Karpas-422 (cell line): ENCODE measurements at regions not wholly inside any gene's neighbourhood (a gene's known extent, or its start where the extent isn't known, plus 50 kb on each side); places are given as distances from the start of the nearest gene placed in this dataset.

Source experiments
- DNase-seq: peaks from one replicate; pipeline ENCODE4 v3.0.0-alpha.2; 2015
- H2AFZ ChIP-seq: fragments of 200-600 bp; sonication (generic); 2 replicates; pipeline ENCODE4 v1.6.1; 2014; ENCODE audit warnings: antibody characterized with exemption, low read length, mixed read lengths
- H3K27ac ChIP-seq: fragments of 200-600 bp; sonication (generic); 2 replicates; pipeline ENCODE4 v1.5.1; 2014; ENCODE audit warnings: mild to moderate bottlenecking, low read length, moderate library complexity
- H3K27me3 ChIP-seq: fragments of 200-600 bp; sonication (generic); 2 replicates; pipeline ENCODE4 v1.6.1; 2014; ENCODE audit warnings: low read length, mixed read lengths
- H3K36me3 ChIP-seq: fragments of 200-600 bp; sonication (generic); 2 replicates; pipeline ENCODE4 v1.6.1; 2014; ENCODE audit warnings: low read length, mixed read lengths; ENCODE audit not compliant: insufficient read depth
- H3K4me1 ChIP-seq: fragments of 200-600 bp; sonication (generic); 2 replicates; pipeline ENCODE4 v1.6.1; 2014; ENCODE audit warnings: mild to moderate bottlenecking, low read length, mixed read lengths
- H3K4me2 ChIP-seq: fragments of 200-600 bp; sonication (generic); 2 replicates; pipeline ENCODE4 v1.6.1; 2014; ENCODE audit warnings: low read length, low read depth, mild to moderate bottlenecking; ENCODE audit not compliant: poor library complexity, severe bottlenecking
- H3K4me3 ChIP-seq: fragments of 200-600 bp; sonication (generic); 2 replicates; pipeline ENCODE4 v1.5.1; 2014; ENCODE audit warnings: mild to moderate bottlenecking, antibody characterized with exemption, low read length, mixed read lengths
- H3K79me2 ChIP-seq: fragments of 200-600 bp; sonication (generic); 2 replicates; pipeline ENCODE4 v1.6.1; 2014; ENCODE audit warnings: mild to moderate bottlenecking, low read length, mixed read lengths
- H3K9ac ChIP-seq: fragments of 200-600 bp; sonication (generic); 2 replicates; pipeline ENCODE4 v1.6.0; 2014; ENCODE audit warnings: low read length
- H3K9me2 ChIP-seq: fragments of 200-600 bp; sonication (generic), shearing (Covaris generic); replicated peaks from 2 replicates; pipeline ENCODE4 v1.6.0; 2014; ENCODE audit warnings: mild to moderate bottlenecking, low read length, moderate library complexity; ENCODE audit not compliant: insufficient read depth
- H3K9me3 ChIP-seq: fragments of 300-700, 200-600 bp; sonication (generic); 2 replicates; pipeline ENCODE4 v1.6.1; 2014; ENCODE audit warnings: low read length, mixed read lengths
- H4K20me1 ChIP-seq: fragments of 200-600 bp; sonication (generic); 2 replicates; pipeline ENCODE4 v1.6.1; 2014; ENCODE audit warnings: mild to moderate bottlenecking, antibody characterized with exemption, low read length, low read depth; ENCODE audit not compliant: insufficient read depth

GRCh38 chr18:73979742-73980141 is 167.9 kb downstream of the FBXO15 start:
- no peak overlapping the region for H3K4me3 ChIP-seq
- no peak overlapping the region for H3K27ac ChIP-seq
- no peaks in the 10 kb centered on the region for H3K27me3 ChIP-seq
- no peak for DNase-seq
- no peaks in the 10 kb centered on the region for H4K20me1 ChIP-seq
- H3K9ac ChIP-seq = no peak overlapping the region
- H3K4me2 ChIP-seq = no peak overlapping the region
- H3K9me3 ChIP-seq = no peaks in the 10 kb centered on the region
- H3K79me2 ChIP-seq = no peaks in the 10 kb centered on the region
- H3K36me3 ChIP-seq = no peaks in the 10 kb centered on the region
- no peak overlapping the region for H2AFZ ChIP-seq
- no peaks in the 10 kb centered on the region for H3K9me2 ChIP-seq
- no peaks in the 10 kb centered on the region for H3K4me1 ChIP-seq

GRCh38 chr18:73976433-73976832 is 171.2 kb downstream of the FBXO15 start:
- no peak for DNase-seq
- no peaks in the 10 kb centered on the region for H3K27me3 ChIP-seq
- H3K9me3 ChIP-seq = no peaks in the 10 kb centered on the region
- no peaks in the 10 kb centered on the region for H3K4me1 ChIP-seq
- H3K9me2 ChIP-seq = no peaks in the 10 kb centered on the region
- no peak overlapping the region for H3K4me3 ChIP-seq
- H3K36me3 ChIP-seq = no peaks in the 10 kb centered on the region
- no peak overlapping the region for H3K27ac ChIP-seq
- no peaks in the 10 kb centered on the region for H3K79me2 ChIP-seq
- H3K4me2 ChIP-seq = no peak overlapping the region
- no peaks in the 10 kb centered on the region for H4K20me1 ChIP-seq
- H3K9ac ChIP-seq = no peak overlapping the region
- no peak overlapping the region for H2AFZ ChIP-seq

- Histone ChIP-seq H3K9me2 (no peaks in the 10 kb centered on the region), H3K4me1 (no peaks in the 10 kb centered on the region), H3K9ac (no peak overlapping the region), H3K4me2 (no peak overlapping the region), H3K27me3 (no peaks in the 10 kb centered on the region), H3K79me2 (no peaks in the 10 kb centered on the region), H3K9me3 (no peaks in the 10 kb centered on the region), H3K36me3 (no peaks in the 10 kb centered on the region), H3K4me3 (no peak overlapping the region), H2AFZ (no peak overlapping the region), H3K27ac (no peak overlapping the region), H4K20me1 (no peaks in the 10 kb centered on the region)
- no peak for DNase-seq
These were observed 172.4 kb downstream of the FBXO15 start for GRCh38 chr18:73975266-73975665.

- no peaks in the 10 kb centered on the region for H3K79me2 ChIP-seq
- H3K9me3 ChIP-seq = no peaks in the 10 kb centered on the region
- no peak for DNase-seq
- no peaks in the 10 kb centered on the region for H3K27me3 ChIP-seq
- H3K36me3 ChIP-seq = no peaks in the 10 kb centered on the region
- no peaks in the 10 kb centered on the region for H3K4me1 ChIP-seq
- H3K9ac ChIP-seq = no peak overlapping the region
- H2AFZ ChIP-seq = no peak overlapping the region
- H3K27ac ChIP-seq = no peak overlapping the region
- H4K20me1 ChIP-seq = no peaks in the 10 kb centered on the region
- H3K9me2 ChIP-seq = no peaks in the 10 kb centered on the region
- no peak overlapping the region for H3K4me3 ChIP-seq
- H3K4me2 ChIP-seq = no peak overlapping the region
These were observed 173.7 kb downstream of the FBXO15 start for GRCh38 chr18:73973972-73974371.

GRCh38 chr18:73966954-73967353 is 180.7 kb downstream of the FBXO15 start:
- H3K9ac ChIP-seq = no peak overlapping the region
- no peaks in the 10 kb centered on the region for H3K36me3 ChIP-seq
- no peak overlapping the region for H3K4me3 ChIP-seq
- H3K4me2 ChIP-seq = no peak overlapping the region
- no peaks in the 10 kb centered on the region for H3K9me3 ChIP-seq
- H3K79me2 ChIP-seq = no peaks in the 10 kb centered on the region
- no peaks in the 10 kb centered on the region; the same call in 1 of the 2 replicates for H3K9me2 ChIP-seq
- H3K27me3 ChIP-seq = no peaks in the 10 kb centered on the region
- no peaks in the 10 kb centered on the region for H4K20me1 ChIP-seq
- peaks cover 6% of the 10 kb centered on the region; the same call in 1 of the 2 replicates for H3K4me1 ChIP-seq
- H2AFZ ChIP-seq = no peak overlapping the region
- H3K27ac ChIP-seq = no peak overlapping the region
- DNase-seq = no peak

GRCh38 chr18:73962256-73962655 is 185.4 kb downstream of the FBXO15 start:
- no peaks in the 10 kb centered on the region for H3K36me3 ChIP-seq
- H3K9me2 ChIP-seq = peaks cover 4% of the 10 kb centered on the region; the same call in 1 of the 2 replicates
- H2AFZ ChIP-seq = no peak overlapping the region
- H3K27ac ChIP-seq = no peak overlapping the region
- no peaks in the 10 kb centered on the region for H3K27me3 ChIP-seq
- H3K9me3 ChIP-seq = no peaks in the 10 kb centered on the region
- DNase-seq = no peak
- H3K4me2 ChIP-seq = no peak overlapping the region
- no peaks in the 10 kb centered on the region for H4K20me1 ChIP-seq
- no peak overlapping the region for H3K4me3 ChIP-seq
- H3K4me1 ChIP-seq = peaks cover 23% of the 10 kb centered on the region
- no peaks in the 10 kb centered on the region for H3K79me2 ChIP-seq
- no peak overlapping the region for H3K9ac ChIP-seq

- DNase-seq = no peak
- Histone ChIP-seq H3K9me2 (peaks cover 4% of the 10 kb centered on the region; the same call in 1 of the 2 replicates), H2AFZ (no peak overlapping the region), H3K4me1 (peaks cover 27% of the 10 kb centered on the region), H4K20me1 (no peaks in the 10 kb centered on the region), H3K4me3 (no peak overlapping the region), H3K9ac (no peak overlapping the region), H3K9me3 (no peaks in the 10 kb centered on the region), H3K36me3 (no peaks in the 10 kb centered on the region), H3K27me3 (no peaks in the 10 kb centered on the region), H3K79me2 (no peaks in the 10 kb centered on the region), H3K27ac (no peak overlapping the region), H3K4me2 (no peak overlapping the region)
These were observed 185.8 kb downstream of the FBXO15 start for GRCh38 chr18:73961804-73962203.

GRCh38 chr18:73959352-73959751 is 188.3 kb downstream of the FBXO15 start:
- Histone ChIP-seq H3K4me1 (peaks cover 36% of the 10 kb centered on the region), H3K79me2 (no peaks in the 10 kb centered on the region), H3K9me3 (no peaks in the 10 kb centered on the region), H3K4me2 (no peak overlapping the region), H3K27ac (no peak overlapping the region), H2AFZ (no peak overlapping the region), H3K9me2 (peaks cover 4% of the 10 kb centered on the region; the same call in 1 of the 2 replicates), H4K20me1 (no peaks in the 10 kb centered on the region), H3K27me3 (no peaks in the 10 kb centered on the region), H3K36me3 (no peaks in the 10 kb centered on the region), H3K4me3 (no peak overlapping the region), H3K9ac (no peak overlapping the region)
- no peak for DNase-seq

GRCh38 chr18:73954268-73954667 is 193.4 kb downstream of the FBXO15 start:
- H2AFZ ChIP-seq = no peak overlapping the region
- H3K4me1 ChIP-seq = peaks cover 28% of the 10 kb centered on the region
- no peak for DNase-seq
- H3K79me2 ChIP-seq = no peaks in the 10 kb centered on the region
- H3K9ac ChIP-seq = no peak overlapping the region
- H3K36me3 ChIP-seq = no peaks in the 10 kb centered on the region
- no peak overlapping the region for H3K27ac ChIP-seq
- no peaks in the 10 kb centered on the region for H3K9me2 ChIP-seq
- no peaks in the 10 kb centered on the region for H3K9me3 ChIP-seq
- no peak overlapping the region for H3K4me3 ChIP-seq
- H3K27me3 ChIP-seq = no peaks in the 10 kb centered on the region
- H4K20me1 ChIP-seq = no peaks in the 10 kb centered on the region
- no peak overlapping the region for H3K4me2 ChIP-seq
